ENCODE measurements at regions not wholly inside any gene's neighbourhood (a gene's known extent, or its start where the extent isn't known, plus 50 kb on each side); places are given as distances from the start of the nearest gene placed in this dataset.

DNA sequence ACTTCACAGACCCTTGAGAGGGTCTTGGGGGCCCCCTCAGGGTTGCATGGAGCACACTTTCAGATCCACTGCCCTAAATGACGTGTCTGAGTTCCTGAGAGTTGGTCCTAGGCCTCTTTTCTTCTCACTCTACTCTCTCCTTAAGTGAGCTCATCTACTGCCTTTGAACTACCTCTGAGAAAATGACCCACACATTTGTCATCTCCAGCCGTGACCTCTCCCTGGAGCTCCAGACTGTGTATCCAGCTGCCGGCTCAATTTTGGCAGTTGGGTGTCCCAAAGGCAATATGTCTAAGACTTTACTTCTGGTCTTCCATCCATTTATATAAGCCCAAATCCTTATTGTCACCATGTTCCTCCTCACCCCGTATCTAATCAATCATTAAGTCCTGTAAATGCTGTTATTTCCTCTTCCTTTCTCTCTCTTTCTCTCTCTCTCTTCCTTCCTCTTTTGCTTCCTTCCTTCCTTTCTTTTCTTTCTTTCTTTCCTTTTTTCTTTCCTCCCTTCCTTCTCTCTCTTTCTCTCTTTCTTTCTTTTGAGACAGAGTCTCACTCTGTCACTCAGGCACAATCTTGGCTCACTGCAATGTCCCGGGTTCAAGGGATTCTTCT, 51.2 kb upstream of the HSPA9 start:
- TF ChIP-seq EZH2 (IDR thresholded peaks at IDR 0.05; ENCODE audit: low read depth), result no peak
- TF ChIP-seq, protein P1, sequence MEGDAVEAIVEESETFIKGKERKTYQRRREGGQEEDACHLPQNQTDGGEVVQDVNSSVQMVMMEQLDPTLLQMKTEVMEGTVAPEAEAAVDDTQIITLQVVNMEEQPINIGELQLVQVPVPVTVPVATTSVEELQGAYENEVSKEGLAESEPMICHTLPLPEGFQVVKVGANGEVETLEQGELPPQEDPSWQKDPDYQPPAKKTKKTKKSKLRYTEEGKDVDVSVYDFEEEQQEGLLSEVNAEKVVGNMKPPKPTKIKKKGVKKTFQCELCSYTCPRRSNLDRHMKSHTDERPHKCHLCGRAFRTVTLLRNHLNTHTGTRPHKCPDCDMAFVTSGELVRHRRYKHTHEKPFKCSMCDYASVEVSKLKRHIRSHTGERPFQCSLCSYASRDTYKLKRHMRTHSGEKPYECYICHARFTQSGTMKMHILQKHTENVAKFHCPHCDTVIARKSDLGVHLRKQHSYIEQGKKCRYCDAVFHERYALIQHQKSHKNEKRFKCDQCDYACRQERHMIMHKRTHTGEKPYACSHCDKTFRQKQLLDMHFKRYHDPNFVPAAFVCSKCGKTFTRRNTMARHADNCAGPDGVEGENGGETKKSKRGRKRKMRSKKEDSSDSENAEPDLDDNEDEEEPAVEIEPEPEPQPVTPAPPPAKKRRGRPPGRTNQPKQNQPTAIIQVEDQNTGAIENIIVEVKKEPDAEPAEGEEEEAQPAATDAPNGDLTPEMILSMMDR (conservative IDR thresholded peaks at IDR 0.05), result no peak
- POLR2A ChIA-PET (ENCODE audit: unreplicated experiment), result no interaction called here

DNA sequence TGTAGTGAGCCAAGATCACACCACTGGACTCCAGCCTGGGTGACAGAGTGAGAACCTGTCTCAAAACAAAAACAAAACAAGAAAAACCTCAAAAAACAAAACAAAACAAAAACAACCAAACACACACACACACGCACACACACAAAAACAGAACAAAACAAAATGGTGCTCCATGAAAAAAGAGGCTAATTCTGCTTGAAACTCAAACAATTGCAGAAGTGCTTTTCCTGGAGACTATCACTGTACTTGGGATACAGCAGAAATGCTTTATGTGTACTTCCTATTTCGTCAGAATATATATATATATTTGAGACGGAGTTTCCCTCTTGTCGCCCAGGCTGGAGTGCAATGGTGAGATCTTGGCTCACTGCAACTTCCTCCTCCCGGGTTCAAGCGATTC, 49.9 kb upstream of the HSPA9 start:
- ChIA-PET CTCF (no interaction called here), POLR2A (ENCODE audit: unreplicated experiment) (no interaction called here)
- H3K27ac ChIP-seq, result no peak overlapping the region
- H3K79me2 ChIP-seq (ENCODE audit: low read depth), result no peaks in the 10 kb centered on the region
- no peaks in the 10 kb centered on the region for H3K36me3 ChIP-seq (ENCODE audit: low read depth)
- H4K20me1 ChIP-seq (ENCODE audit: insufficient read depth), result no peaks in the 10 kb centered on the region
- DNase-seq, result no peak
- TF ChIP-seq, protein P1 (conservative IDR thresholded peaks at IDR 0.05), result no peak
- no peak for TF ChIP-seq EZH2 (IDR thresholded peaks at IDR 0.05; ENCODE audit: low read depth)
- H3F3A ChIP-seq (ENCODE audit: insufficient read depth, low read depth), result no peaks in the 10 kb centered on the region
- H3K4me3 ChIP-seq, result no peak overlapping the region
- H3K9me2 ChIP-seq (ENCODE audit: insufficient read depth), result no peaks in the 10 kb centered on the region
- no peaks in the 10 kb centered on the region for H3K27me3 ChIP-seq (ENCODE audit: insufficient read depth, low read depth)
- no peak overlapping the region for H3K4me2 ChIP-seq
- no peaks in the 10 kb centered on the region for H3K9me3 ChIP-seq (ENCODE audit: insufficient read depth, low read depth)
- intact Hi-C loops (cut with micrococcal nuclease; ENCODE audit: unreplicated experiment), result no loop called here
- BruUV-seq (replicated peaks), result no TSS peak
- H3K4me1 ChIP-seq (replicated peaks; ENCODE audit: insufficient read depth), result no peaks in the 10 kb centered on the region
- no peak overlapping the region for H2AFZ ChIP-seq

More for the DNA sequence above, 51.2 kb upstream of the HSPA9 start:
- Histone ChIP-seq H3K9me2 (ENCODE audit: insufficient read depth) (no peaks in the 10 kb centered on the region), H3K4me3 (no peak overlapping the region), H3K36me3 (ENCODE audit: low read depth) (no peaks in the 10 kb centered on the region), H3K79me2 (ENCODE audit: low read depth) (no peaks in the 10 kb centered on the region), H4K20me1 (ENCODE audit: insufficient read depth) (no peaks in the 10 kb centered on the region), H3F3A (ENCODE audit: insufficient read depth, low read depth) (no peaks in the 10 kb centered on the region), H3K27ac (no peak overlapping the region), H3K4me1 (replicated peaks; ENCODE audit: insufficient read depth) (no peaks in the 10 kb centered on the region), H3K27me3 (ENCODE audit: insufficient read depth, low read depth) (no peaks in the 10 kb centered on the region), H2AFZ (no peak overlapping the region), H3K4me2 (no peak overlapping the region), H3K9me3 (ENCODE audit: insufficient read depth, low read depth) (no peaks in the 10 kb centered on the region)
- BruUV-seq (replicated peaks), result no TSS peak
- intact Hi-C loops (cut with micrococcal nuclease; ENCODE audit: unreplicated experiment), result no loop called here
- DNase-seq, result no peak
- CTCF ChIA-PET, result no interaction called here

All from PC-9 (cell line).